ENCODE measurements at regions not wholly inside any gene's neighbourhood (a gene's known extent, or its start where the extent isn't known, plus 50 kb on each side); places are given as distances from the start of the nearest gene placed in this dataset.

GRCh38 chr13:47822036-47822435, 179.0 kb downstream of the SUCLA2 start:
- no peak for DNase-seq

- DNase-seq, result no peak
Measured at GRCh38 chr13:47816831-47817230, 184.2 kb downstream of the SUCLA2 start.

- DNase-seq, result no peak
Measured at GRCh38 chr13:47813718-47814117, 187.4 kb downstream of the SUCLA2 start.

GRCh38 chr13:47809411-47809810, 191.7 kb downstream of the SUCLA2 start:
- no peak for DNase-seq

- no peak for DNase-seq
Measured at GRCh38 chr13:47803131-47803530, 197.9 kb downstream of the SUCLA2 start.

- no peak for DNase-seq
Measured at GRCh38 chr13:47801555-47801954, 199.5 kb downstream of the SUCLA2 start.

- DNase-seq, result no peak
Measured at GRCh38 chr13:47800593-47800992, 200.5 kb downstream of the SUCLA2 start.

GRCh38 chr13:47798906-47799305, 202.2 kb downstream of the SUCLA2 start:
- DNase-seq, result no peak

- DNase-seq, result no peak
Measured at GRCh38 chr13:47798194-47798593, 202.9 kb downstream of the SUCLA2 start.

- no peak for DNase-seq
Measured at GRCh38 chr13:47796816-47797215, 204.3 kb downstream of the SUCLA2 start.

- no peak for DNase-seq
Measured at GRCh38 chr13:47794963-47795362, 206.1 kb downstream of the SUCLA2 start.

- DNase-seq, result no peak
Measured at GRCh38 chr13:47790755-47791154, 210.3 kb downstream of the SUCLA2 start.

GRCh38 chr13:47788844-47789243, 212.2 kb downstream of the SUCLA2 start:
- DNase-seq, result no peak

GRCh38 chr13:47774671-47774994, 226.4 kb downstream of the SUCLA2 start:
- no peak for DNase-seq

GRCh38 chr13:47764817-47765216, 236.3 kb downstream of the SUCLA2 start:
- no peak for DNase-seq

- DNase-seq, result no peak
Measured at GRCh38 chr13:47757466-47758080, 243.5 kb downstream of the SUCLA2 start.

GRCh38 chr13:47747901-47748300, 253.2 kb downstream of the SUCLA2 start:
- no peak for DNase-seq

- no peak for DNase-seq
Measured at GRCh38 chr13:47726394-47726793, 274.7 kb downstream of the SUCLA2 start.

- no peak for DNase-seq
Measured at GRCh38 chr13:47723898-47724297, 277.2 kb downstream of the SUCLA2 start.

- DNase-seq, result no peak
Measured at GRCh38 chr13:47719164-47719563, 281.9 kb downstream of the SUCLA2 start.

GRCh38 chr13:47718556-47718955, 282.5 kb downstream of the SUCLA2 start:
- no peak for DNase-seq

GRCh38 chr13:47708386-47708785, 292.7 kb downstream of the SUCLA2 start:
- DNase-seq, result no peak

GRCh38 chr13:47707414-47707813, 293.7 kb downstream of the SUCLA2 start:
- DNase-seq, result no peak

- DNase-seq, result no peak
Measured at GRCh38 chr13:47705185-47705584, 295.9 kb downstream of the SUCLA2 start.

- DNase-seq, result no peak
Measured at GRCh38 chr13:47696674-47697073, 304.4 kb downstream of the SUCLA2 start.

- DNase-seq, result no peak
Measured at GRCh38 chr13:47687577-47687976, 313.5 kb downstream of the SUCLA2 start.

Measured in SHP77 treated with DMSO at 0.1 percent for 48 hours (cell line).